Fibroblast of lung (primary cell): ENCODE measurements at regions not wholly inside any gene's neighbourhood (a gene's known extent, or its start where the extent isn't known, plus 50 kb on each side); places are given as distances from the start of the nearest gene placed in this dataset.

Source experiments
- DNase-seq, 2 donors: peaks; one replicate each; pipeline versions ENCODE4 v3.0.0 to v3.0.0-alpha.2; 2010; ENCODE audit warnings: low read depth in 2 of 2
- H2AFZ ChIP-seq: 2 replicates; pipeline ENCODE4 v1.5.1; 2012; ENCODE audit warnings: low read length, control low read depth, inconsistent platforms
- H3K27ac ChIP-seq: 2 replicates; pipeline ENCODE4 v1.5.1; 2011; ENCODE audit warnings: low read length, control low read depth; ENCODE audit not compliant: insufficient read depth
- H3K27me3 ChIP-seq: 2 replicates; pipeline ENCODE4 v1.5.1; 2011; ENCODE audit warnings: mild to moderate bottlenecking, low read length; ENCODE audit not compliant: control insufficient read depth, insufficient read depth
- H3K36me3 ChIP-seq: 2 replicates; pipeline ENCODE4 v1.5.1; 2011; ENCODE audit warnings: low read length; ENCODE audit not compliant: control insufficient read depth, insufficient read depth
- H3K4me1 ChIP-seq: 2 replicates; pipeline ENCODE4 v1.5.1; 2011; ENCODE audit warnings: low read length; ENCODE audit not compliant: control insufficient read depth, insufficient read depth; ENCODE audit errors: extremely low read depth
- H3K4me2 ChIP-seq: 2 replicates; pipeline ENCODE4 v1.5.1; 2011; ENCODE audit warnings: low read length, control low read depth; ENCODE audit not compliant: insufficient read depth; ENCODE audit errors: extremely low read depth
- H3K4me3 ChIP-seq, 4 experiments: fragments of 200-600 bp in 1 of 4; sonication (generic) in 1 of 4; replicated peaks in 1 of 4; 2 replicates each; pipeline ENCODE4 v1.5.1; 2011 to 2016; ENCODE audit warnings: low read length in 4 of 4, low read depth in 3 of 4, mild to moderate bottlenecking in 3 of 4, control low read depth in 2 of 4, inconsistent platforms in 1 of 4, mixed read lengths in 1 of 4; ENCODE audit not compliant: insufficient read depth in 1 of 4; ENCODE audit errors: control extremely low read depth in 1 of 4
- H3K79me2 ChIP-seq: 2 replicates; pipeline ENCODE4 v1.5.1; 2012; ENCODE audit warnings: mild to moderate bottlenecking, low read length, inconsistent platforms; ENCODE audit not compliant: control insufficient read depth, insufficient read depth
- H3K9ac ChIP-seq: 2 replicates; pipeline ENCODE4 v1.5.1; 2011; ENCODE audit warnings: mild to moderate bottlenecking, low read length, control low read depth; ENCODE audit not compliant: insufficient read depth
- H3K9me3 ChIP-seq: 2 replicates; pipeline ENCODE4 v1.5.1; 2012; ENCODE audit warnings: low read depth, low read length; ENCODE audit not compliant: control insufficient read depth, insufficient read depth
- H4K20me1 ChIP-seq: 2 replicates; pipeline ENCODE4 v1.5.1; 2011; ENCODE audit warnings: low read length; ENCODE audit not compliant: control insufficient read depth, insufficient read depth; ENCODE audit errors: extremely low read depth
- CTCF ChIP-seq, 2 donors: IDR thresholded peaks in 1 of 2; conservative IDR thresholded peaks in 1 of 2; 1 replicate in 1 of 2; 2 replicates in 1 of 2; pipeline ENCODE4 v1.5.1; 2011 to 2012; ENCODE audit warnings: low read length in 2 of 2, control low read depth in 1 of 2, inconsistent platforms in 1 of 2, low read depth in 1 of 2, mild to moderate bottlenecking in 1 of 2
- EZH2 ChIP-seq: IDR thresholded peaks from 2 replicates; pipeline ENCODE4 v1.5.1; 2012; ENCODE audit warnings: low read length, control low read depth, mild to moderate bottlenecking; ENCODE audit errors: missing control alignments

GRCh38 chr12:126369487-126370463 lies 1304.5 kb downstream of the AACS start:
- no peak overlapping the region for H3K9ac ChIP-seq
- TF ChIP-seq CTCF (conservative IDR thresholded peaks at IDR 0.05 in 1 of 2, IDR thresholded peaks at IDR 0.05 in 1 of 2; ENCODE audit: low read depth in 1 of 2, low read length in 2 of 2), result peak in 1 of 2 donors; percentile 4
- TF ChIP-seq EZH2, result no peak
- H3K4me2 ChIP-seq, result no peak overlapping the region
- H3K79me2 ChIP-seq, result no peaks in the 10 kb centered on the region
- H3K27me3 ChIP-seq, result no peaks in the 10 kb centered on the region
- peak; percentile 6 to 83 for DNase-seq
- H2AFZ ChIP-seq, result no peak overlapping the region
- no peaks in the 10 kb centered on the region for H3K9me3 ChIP-seq
- no peaks in the 10 kb centered on the region for H4K20me1 ChIP-seq
- H3K36me3 ChIP-seq, result no peaks in the 10 kb centered on the region
- no peak overlapping the region for H3K4me3 ChIP-seq
- H3K4me1 ChIP-seq, result no peaks in the 10 kb centered on the region
- H3K27ac ChIP-seq, result no peak overlapping the region

GRCh38 chr12:126383506-126383905 lies 1318.3 kb downstream of the AACS start:
- Histone ChIP-seq H3K27me3 (no peaks in the 10 kb centered on the region), H4K20me1 (no peaks in the 10 kb centered on the region), H3K9me3 (no peaks in the 10 kb centered on the region), H3K79me2 (no peaks in the 10 kb centered on the region), H3K36me3 (no peaks in the 10 kb centered on the region), H3K27ac (no peak overlapping the region), H3K4me1 (no peaks in the 10 kb centered on the region), H3K4me3 (no peak overlapping the region), H2AFZ (no peak overlapping the region), H3K9ac (no peak overlapping the region), H3K4me2 (no peak overlapping the region)
- DNase-seq, result no peak
- TF ChIP-seq CTCF (conservative IDR thresholded peaks at IDR 0.05 in 1 of 2, IDR thresholded peaks at IDR 0.05 in 1 of 2; ENCODE audit: low read depth in 1 of 2, low read length in 2 of 2), result no peak
- TF ChIP-seq EZH2, result no peak

GRCh38 chr12:126384026-126384564 lies 1318.9 kb downstream of the AACS start:
- Histone ChIP-seq H4K20me1 (no peaks in the 10 kb centered on the region), H3K4me1 (no peaks in the 10 kb centered on the region), H3K27ac (no peak overlapping the region), H3K79me2 (no peaks in the 10 kb centered on the region), H3K36me3 (no peaks in the 10 kb centered on the region), H3K4me2 (no peak overlapping the region), H3K9ac (no peak overlapping the region), H2AFZ (no peak overlapping the region), H3K27me3 (no peaks in the 10 kb centered on the region), H3K9me3 (no peaks in the 10 kb centered on the region), H3K4me3 (no peak overlapping the region)
- TF ChIP-seq CTCF (conservative IDR thresholded peaks at IDR 0.05 in 1 of 2, IDR thresholded peaks at IDR 0.05 in 1 of 2; ENCODE audit: low read depth in 1 of 2, low read length in 2 of 2), result no peak
- no peak for TF ChIP-seq EZH2
- peak in 1 of 2 donors; percentile 27 for DNase-seq
